H9 (cell line): ENCODE measurements at regions not wholly inside any gene's neighbourhood (a gene's known extent, or its start where the extent isn't known, plus 50 kb on each side); places are given as distances from the start of the nearest gene placed in this dataset.

ENCODE experiments used
- DNase-seq: peaks from one replicate; pipeline ENCODE4 v3.0.0-alpha.2; 2017
- H2AFZ ChIP-seq: one replicate; pipeline ENCODE4 v1.6.1; 2013; ENCODE audit warnings: mild to moderate bottlenecking, low read length, control low read depth, moderate library complexity
- H2AK5ac ChIP-seq: 2 replicates; pipeline ENCODE4 v1.6.1; 2013; ENCODE audit warnings: low read length, control low read depth, mixed read lengths; ENCODE audit not compliant: insufficient read length
- H2BK120ac ChIP-seq: one replicate; pipeline ENCODE4 v1.6.1; 2013; ENCODE audit warnings: low read depth, mild to moderate bottlenecking, low read length, control low read depth, inconsistent platforms; ENCODE audit not compliant: poor library complexity, severe bottlenecking
- H2BK12ac ChIP-seq: 2 replicates; pipeline ENCODE4 v1.6.1; 2013; ENCODE audit warnings: low read length, control low read depth, mixed read lengths, low read depth; ENCODE audit not compliant: insufficient read length
- H2BK15ac ChIP-seq: 2 replicates; pipeline ENCODE4 v1.6.1; 2013; ENCODE audit warnings: low read depth, low read length, control low read depth
- H2BK20ac ChIP-seq: one replicate; pipeline ENCODE4 v1.6.1; 2013; ENCODE audit warnings: low read depth, mild to moderate bottlenecking, low read length, control low read depth, inconsistent platforms; ENCODE audit not compliant: poor library complexity, severe bottlenecking
- H2BK5ac ChIP-seq: 2 replicates; pipeline ENCODE4 v1.6.1; 2013; ENCODE audit warnings: low read length, control low read depth, mixed read lengths; ENCODE audit not compliant: insufficient read length
- H3K14ac ChIP-seq: 2 replicates; pipeline ENCODE4 v1.6.1; 2013; ENCODE audit warnings: low read length, control low read depth; ENCODE audit not compliant: insufficient read depth
- H3K18ac ChIP-seq: 2 replicates; pipeline ENCODE4 v1.6.1; 2013; ENCODE audit warnings: low read depth, mild to moderate bottlenecking, mixed read lengths, low read length, control low read depth; ENCODE audit not compliant: insufficient read length
- H3K23ac ChIP-seq: 2 replicates; pipeline ENCODE4 v1.6.1; 2013; ENCODE audit warnings: low read length, control low read depth, mixed read lengths, low read depth; ENCODE audit not compliant: insufficient read length
- H3K23me2 ChIP-seq: 2 replicates; pipeline ENCODE4 v1.6.1; 2013; ENCODE audit warnings: low read depth, mild to moderate bottlenecking, mixed read lengths, low read length, control low read depth; ENCODE audit not compliant: insufficient read length, poor library complexity, severe bottlenecking
- H3K27ac ChIP-seq: 2 replicates; pipeline ENCODE4 v1.5.1; 2013; ENCODE audit warnings: low read length, control low read depth, mixed read lengths, low read depth; ENCODE audit not compliant: insufficient read length
- H3K27me3 ChIP-seq: 2 replicates; pipeline ENCODE4 v1.6.1; 2013; ENCODE audit warnings: low read length, control low read depth, inconsistent platforms; ENCODE audit not compliant: insufficient read depth
- H3K4ac ChIP-seq: 2 replicates; pipeline ENCODE4 v1.6.1; 2013; ENCODE audit warnings: low read depth, mild to moderate bottlenecking, control low read depth, inconsistent platforms, low read length, moderate library complexity
- H3K4me1 ChIP-seq: 2 replicates; pipeline ENCODE4 v1.6.1; 2013; ENCODE audit warnings: low read length, control low read depth, inconsistent platforms; ENCODE audit not compliant: insufficient read depth
- H3K4me2 ChIP-seq: 2 replicates; pipeline ENCODE4 v1.6.1; 2013; ENCODE audit warnings: low read length, control low read depth, mixed read lengths; ENCODE audit not compliant: insufficient read length, insufficient read depth
- H3K56ac ChIP-seq: 2 replicates; pipeline ENCODE4 v1.6.1; 2013; ENCODE audit warnings: low read depth, mild to moderate bottlenecking, mixed read lengths, low read length, control low read depth; ENCODE audit not compliant: insufficient read length
- H3K79me1 ChIP-seq: 2 replicates; pipeline ENCODE4 v1.6.1; 2013; ENCODE audit warnings: low read depth, mild to moderate bottlenecking, moderate library complexity, low read length, control low read depth, inconsistent platforms; ENCODE audit not compliant: insufficient read depth, poor library complexity, severe bottlenecking
- H3K79me2 ChIP-seq: 2 replicates; pipeline ENCODE4 v1.6.1; 2013; ENCODE audit warnings: low read length, control low read depth, inconsistent platforms; ENCODE audit not compliant: insufficient read depth
- H3K9ac ChIP-seq: 2 replicates; pipeline ENCODE4 v1.6.1; 2013; ENCODE audit warnings: low read length, control low read depth, mixed read lengths; ENCODE audit not compliant: insufficient read length; ENCODE audit errors: extremely low read depth
- H3K9me3 ChIP-seq: one replicate; pipeline ENCODE4 v1.6.1; 2013; ENCODE audit warnings: low read depth, low read length, inconsistent platforms; ENCODE audit not compliant: control insufficient read depth
- H3T11ph ChIP-seq: one replicate; pipeline ENCODE4 v1.6.1; 2013; ENCODE audit warnings: mild to moderate bottlenecking, low read length, control low read depth, inconsistent platforms
- H4K20me1 ChIP-seq: one replicate; pipeline ENCODE4 v1.6.1; 2013; ENCODE audit not compliant: control insufficient read depth, insufficient read length, insufficient read depth
- H4K5ac ChIP-seq: 2 replicates; pipeline ENCODE4 v1.6.1; 2013; ENCODE audit warnings: low read depth, mild to moderate bottlenecking, mixed read lengths, low read length, control low read depth; ENCODE audit not compliant: insufficient read length
- H4K8ac ChIP-seq: replicated peaks from 2 replicates; pipeline ENCODE4 v1.6.1; 2013; ENCODE audit warnings: low read length, control low read depth, mixed read lengths, low read depth; ENCODE audit not compliant: insufficient read length
- H4K91ac ChIP-seq: 2 replicates; pipeline ENCODE4 v1.6.1; 2013; ENCODE audit warnings: low read depth, mild to moderate bottlenecking, moderate library complexity, mixed read lengths, low read length, control low read depth; ENCODE audit not compliant: insufficient read length
- H3K27ac Mint-ChIP-seq, 3 experiments: 2 replicates in 2 of 3; 3 replicates in 1 of 3; pipeline ENCODE4 v1.8.0; 2020 to 2021; ENCODE audit warnings: mixed read lengths in 3 of 3, mild to moderate bottlenecking in 1 of 3, moderate library complexity in 1 of 3
- H3K27me3 Mint-ChIP-seq: 2 replicates; pipeline ENCODE4 v1.8.0; 2021; ENCODE audit warnings: low read depth, mild to moderate bottlenecking, moderate library complexity, mixed read lengths
- H3K36me3 Mint-ChIP-seq, 3 experiments: 2 replicates in 2 of 3; 3 replicates in 1 of 3; pipeline ENCODE4 v1.8.0; 2020 to 2021; ENCODE audit warnings: low read depth in 3 of 3, mixed read lengths in 3 of 3; ENCODE audit not compliant: insufficient read depth in 1 of 3
- H3K4me1 Mint-ChIP-seq, 2 experiments: 2 replicates each; pipeline ENCODE4 v1.8.0; 2020; ENCODE audit warnings: mixed read lengths in 2 of 2
- H3K4me3 Mint-ChIP-seq, 2 experiments: 2 replicates in 1 of 2; 3 replicates in 1 of 2; pipeline ENCODE4 v1.8.0; 2020 to 2021; ENCODE audit warnings: mild to moderate bottlenecking in 2 of 2, mixed read lengths in 2 of 2, moderate library complexity in 1 of 2
- H3K9me3 Mint-ChIP-seq, 2 experiments: 2 replicates in 1 of 2; 3 replicates in 1 of 2; pipeline ENCODE4 v1.8.0; 2020; ENCODE audit warnings: mild to moderate bottlenecking in 2 of 2, mixed read lengths in 2 of 2, moderate library complexity in 1 of 2
- WGBS: extraction: QIAGEN DNeasy Blood & Tissue Kit; methylation state at CpG from one replicate; pipeline ENCODE4 v1.1.7; 2013; ENCODE audit warnings: missing lambda C conversion rate, low lambda C conversion rate, mixed read lengths; ENCODE audit not compliant: insufficient read length; ENCODE audit errors: extremely low coverage; 5-methylcytosine and 5-hydroxymethylcytosine counted together
- TF ChIP-seq, protein P1 (sequence below): fragments of 200-600 bp; sonication (generic); conservative IDR thresholded peaks from 3 replicates; pipeline ENCODE4 v1.8.0; 2021; ENCODE audit warnings: antibody characterized with exemption, mild to moderate bottlenecking

DNA sequence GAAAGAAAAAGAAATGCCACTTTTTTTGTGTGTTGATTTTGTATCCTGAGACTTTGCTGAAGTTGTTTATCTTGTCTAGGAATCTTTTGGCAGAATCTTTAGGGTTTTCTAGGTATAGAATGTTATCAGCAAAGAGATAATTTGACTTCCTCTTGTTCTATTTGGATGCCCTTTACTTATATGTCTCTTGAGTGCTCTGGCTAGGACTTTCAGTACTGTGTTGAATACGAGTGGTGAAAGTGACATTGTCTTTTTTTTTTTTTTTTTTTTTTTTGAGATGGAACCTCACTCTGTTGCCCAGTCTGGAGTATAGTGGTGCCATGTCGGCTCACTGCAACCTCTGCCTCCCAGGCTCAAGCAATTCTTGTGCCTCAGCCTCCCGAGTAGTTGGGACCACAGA is 64.7 kb upstream of the NPHP3 start:
- no peak overlapping the region for H3K9ac ChIP-seq
- no peaks in the 10 kb centered on the region for H3K79me1 ChIP-seq
- no peak overlapping the region for H2BK20ac ChIP-seq
- TF ChIP-seq, protein P1, sequence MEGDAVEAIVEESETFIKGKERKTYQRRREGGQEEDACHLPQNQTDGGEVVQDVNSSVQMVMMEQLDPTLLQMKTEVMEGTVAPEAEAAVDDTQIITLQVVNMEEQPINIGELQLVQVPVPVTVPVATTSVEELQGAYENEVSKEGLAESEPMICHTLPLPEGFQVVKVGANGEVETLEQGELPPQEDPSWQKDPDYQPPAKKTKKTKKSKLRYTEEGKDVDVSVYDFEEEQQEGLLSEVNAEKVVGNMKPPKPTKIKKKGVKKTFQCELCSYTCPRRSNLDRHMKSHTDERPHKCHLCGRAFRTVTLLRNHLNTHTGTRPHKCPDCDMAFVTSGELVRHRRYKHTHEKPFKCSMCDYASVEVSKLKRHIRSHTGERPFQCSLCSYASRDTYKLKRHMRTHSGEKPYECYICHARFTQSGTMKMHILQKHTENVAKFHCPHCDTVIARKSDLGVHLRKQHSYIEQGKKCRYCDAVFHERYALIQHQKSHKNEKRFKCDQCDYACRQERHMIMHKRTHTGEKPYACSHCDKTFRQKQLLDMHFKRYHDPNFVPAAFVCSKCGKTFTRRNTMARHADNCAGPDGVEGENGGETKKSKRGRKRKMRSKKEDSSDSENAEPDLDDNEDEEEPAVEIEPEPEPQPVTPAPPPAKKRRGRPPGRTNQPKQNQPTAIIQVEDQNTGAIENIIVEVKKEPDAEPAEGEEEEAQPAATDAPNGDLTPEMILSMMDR = no peak
- H4K5ac ChIP-seq = no peak overlapping the region
- peaks cover 2% of the 10 kb centered on the region; the same call in 1 of the 2 replicates for H3K27me3 Mint-ChIP-seq
- no peaks in the 10 kb centered on the region for H3K9me3 Mint-ChIP-seq
- H3K4ac ChIP-seq = no peak overlapping the region
- no peak overlapping the region for H3K27ac ChIP-seq
- H3K4me1 Mint-ChIP-seq = peaks cover 11 to 12% of the 10 kb centered on the region in 2 experiments
- H3K23ac ChIP-seq = no peak overlapping the region
- H3K23me2 ChIP-seq = no peaks in the 10 kb centered on the region
- no peak overlapping the region for H4K91ac ChIP-seq
- no peaks in the 10 kb centered on the region for H3K9me3 ChIP-seq
- no peak overlapping the region for H3K56ac ChIP-seq
- H3K4me2 ChIP-seq = no peak overlapping the region
- no peak overlapping the region for H2BK5ac ChIP-seq
- no peaks in the 10 kb centered on the region for H3K79me2 ChIP-seq
- H3K36me3 Mint-ChIP-seq = no peaks in the 10 kb centered on the region
- H2BK15ac ChIP-seq = no peak overlapping the region
- H2AK5ac ChIP-seq = no peak overlapping the region
- H4K20me1 ChIP-seq = no peaks in the 10 kb centered on the region
- H4K8ac ChIP-seq = no peak overlapping the region
- H3K4me3 Mint-ChIP-seq = no peak overlapping the region
- H3K4me1 ChIP-seq = peaks cover 4% of the 10 kb centered on the region; the same call in 1 of the 2 replicates
- no peak overlapping the region for H3K18ac ChIP-seq
- DNase-seq = no peak
- no peak overlapping the region for H3K14ac ChIP-seq
- no peak overlapping the region for H3T11ph ChIP-seq
- H2BK120ac ChIP-seq = no peak overlapping the region
- no CpG with 5 or more reads among the region's 3 CpGs for WGBS
- no peak overlapping the region; a peak in 1 of 7 replicates for H3K27ac Mint-ChIP-seq
- H2AFZ ChIP-seq = no peak overlapping the region
- no peak overlapping the region for H2BK12ac ChIP-seq
- no peaks in the 10 kb centered on the region for H3K27me3 ChIP-seq
